ENCODE measurements at regions not wholly inside any gene's neighbourhood (a gene's known extent, or its start where the extent isn't known, plus 50 kb on each side); places are given as distances from the start of the nearest gene placed in this dataset.

DNA sequence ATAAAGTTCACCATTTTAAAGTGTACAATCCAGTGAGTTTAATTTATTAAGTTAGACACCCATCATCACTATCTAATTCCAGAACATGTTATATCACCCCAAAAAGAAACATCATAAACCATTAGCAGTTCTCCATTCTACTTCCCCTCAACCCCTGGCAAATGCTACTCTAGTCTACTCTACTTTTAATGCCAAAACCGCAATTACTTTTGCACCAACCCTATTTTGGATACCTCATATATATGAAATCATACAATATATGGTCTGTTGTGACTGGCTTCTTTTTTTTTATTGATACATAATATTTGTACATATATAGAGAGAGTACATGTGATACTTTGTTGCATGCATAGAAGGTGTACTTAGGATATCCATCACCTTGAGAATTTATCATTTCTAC is 190.5 kb upstream of the RARB start:
- H3K4me2 ChIP-seq (ENCODE audit: control insufficient read depth, extremely low read depth, insufficient read depth, low read depth, low read length): no peak overlapping the region
- no peak overlapping the region for H3K9ac ChIP-seq (ENCODE audit: control insufficient read depth, extremely low read depth, insufficient read depth, low read length)
- H3K9me1 ChIP-seq (ENCODE audit: control insufficient read depth, extremely low read depth, insufficient read depth, low read length): no peaks in the 10 kb centered on the region
- H3K4me3 ChIP-seq (ENCODE audit: control insufficient read depth in 2 of 3, extremely low read depth in 1 of 3, insufficient read depth in 2 of 3, low read depth in 1 of 3, low read length in 3 of 3): no peak overlapping the region
- H2AFZ ChIP-seq (ENCODE audit: control insufficient read depth, low read length): no peak overlapping the region
- no peaks in the 10 kb centered on the region for H3K27me3 ChIP-seq (ENCODE audit: control insufficient read depth, extremely low read depth, insufficient read depth, low read length)
- TF ChIP-seq EZH2 (IDR thresholded peaks at IDR 0.05; ENCODE audit: low read length) (no peak), CTCF (optimal IDR thresholded peaks at IDR 0.05 in 1 of 3, IDR thresholded peaks at IDR 0.05 in 1 of 3, conservative IDR thresholded peaks at IDR 0.05 in 1 of 3; ENCODE audit: extremely low read depth in 1 of 3, insufficient read depth in 2 of 3, low read length in 3 of 3) (no peak)
- no peak overlapping the region for H3K27ac ChIP-seq (ENCODE audit: control insufficient read depth, insufficient read depth, low read length)
- no peaks in the 10 kb centered on the region for H4K20me1 ChIP-seq (ENCODE audit: control insufficient read depth, extremely low read depth, insufficient read depth, low read length)
- no peaks in the 10 kb centered on the region for H3K79me2 ChIP-seq (ENCODE audit: control insufficient read depth, insufficient read depth, low read length)
- H3K9me3 ChIP-seq (ENCODE audit: control insufficient read depth, low read depth, low read length): no peaks in the 10 kb centered on the region
- H3K4me1 ChIP-seq (ENCODE audit: control insufficient read depth, extremely low read depth, insufficient read depth, low read length): no peaks in the 10 kb centered on the region
- DNase-seq (ENCODE audit: low read depth, low spot score) (no peak), FAIRE-seq (no peak)
- dilution Hi-C loops (cut with MboI; ENCODE audit: extremely low pct_ligation_motif_present, low sequenced_read_pairs): no loop called here
- no peaks in the 10 kb centered on the region for H3K36me3 ChIP-seq (ENCODE audit: control insufficient read depth in 2 of 2, extremely low read depth in 1 of 2, insufficient read depth in 2 of 2, low read length in 2 of 2)

- FAIRE-seq (no peak), DNase-seq (ENCODE audit: low read depth, low spot score) (no peak)
- no peaks in the 10 kb centered on the region for H3K36me3 ChIP-seq (ENCODE audit: control insufficient read depth in 2 of 2, extremely low read depth in 1 of 2, insufficient read depth in 2 of 2, low read length in 2 of 2)
- H3K4me1 ChIP-seq (ENCODE audit: control insufficient read depth, extremely low read depth, insufficient read depth, low read length): no peaks in the 10 kb centered on the region
- H3K4me2 ChIP-seq (ENCODE audit: control insufficient read depth, extremely low read depth, insufficient read depth, low read depth, low read length): no peak overlapping the region
- TF ChIP-seq EZH2 (IDR thresholded peaks at IDR 0.05; ENCODE audit: low read length) (no peak), CTCF (optimal IDR thresholded peaks at IDR 0.05 in 1 of 3, IDR thresholded peaks at IDR 0.05 in 1 of 3, conservative IDR thresholded peaks at IDR 0.05 in 1 of 3; ENCODE audit: extremely low read depth in 1 of 3, insufficient read depth in 2 of 3, low read length in 3 of 3) (no peak)
- H3K9me3 ChIP-seq (ENCODE audit: control insufficient read depth, low read depth, low read length): no peaks in the 10 kb centered on the region
- H2AFZ ChIP-seq (ENCODE audit: control insufficient read depth, low read length): no peak overlapping the region
- no peak overlapping the region for H3K27ac ChIP-seq (ENCODE audit: control insufficient read depth, insufficient read depth, low read length)
- no peak overlapping the region for H3K4me3 ChIP-seq (ENCODE audit: control insufficient read depth in 2 of 3, extremely low read depth in 1 of 3, insufficient read depth in 2 of 3, low read depth in 1 of 3, low read length in 3 of 3)
- no peak overlapping the region for H3K9ac ChIP-seq (ENCODE audit: control insufficient read depth, extremely low read depth, insufficient read depth, low read length)
- dilution Hi-C loops (cut with MboI; ENCODE audit: extremely low pct_ligation_motif_present, low sequenced_read_pairs): no loop called here
- no peaks in the 10 kb centered on the region for H3K27me3 ChIP-seq (ENCODE audit: control insufficient read depth, extremely low read depth, insufficient read depth, low read length)
- no peaks in the 10 kb centered on the region for H4K20me1 ChIP-seq (ENCODE audit: control insufficient read depth, extremely low read depth, insufficient read depth, low read length)
- H3K9me1 ChIP-seq (ENCODE audit: control insufficient read depth, extremely low read depth, insufficient read depth, low read length): no peaks in the 10 kb centered on the region
- no peaks in the 10 kb centered on the region for H3K79me2 ChIP-seq (ENCODE audit: control insufficient read depth, insufficient read depth, low read length)
These were observed 189.0 kb upstream of the RARB start for GRCh38 chr3:25239042-25239441.
